ENCODE measurements at regions not wholly inside any gene's neighbourhood (a gene's known extent, or its start where the extent isn't known, plus 50 kb on each side); places are given as distances from the start of the nearest gene placed in this dataset.

- TF ChIP-seq, protein P1, sequence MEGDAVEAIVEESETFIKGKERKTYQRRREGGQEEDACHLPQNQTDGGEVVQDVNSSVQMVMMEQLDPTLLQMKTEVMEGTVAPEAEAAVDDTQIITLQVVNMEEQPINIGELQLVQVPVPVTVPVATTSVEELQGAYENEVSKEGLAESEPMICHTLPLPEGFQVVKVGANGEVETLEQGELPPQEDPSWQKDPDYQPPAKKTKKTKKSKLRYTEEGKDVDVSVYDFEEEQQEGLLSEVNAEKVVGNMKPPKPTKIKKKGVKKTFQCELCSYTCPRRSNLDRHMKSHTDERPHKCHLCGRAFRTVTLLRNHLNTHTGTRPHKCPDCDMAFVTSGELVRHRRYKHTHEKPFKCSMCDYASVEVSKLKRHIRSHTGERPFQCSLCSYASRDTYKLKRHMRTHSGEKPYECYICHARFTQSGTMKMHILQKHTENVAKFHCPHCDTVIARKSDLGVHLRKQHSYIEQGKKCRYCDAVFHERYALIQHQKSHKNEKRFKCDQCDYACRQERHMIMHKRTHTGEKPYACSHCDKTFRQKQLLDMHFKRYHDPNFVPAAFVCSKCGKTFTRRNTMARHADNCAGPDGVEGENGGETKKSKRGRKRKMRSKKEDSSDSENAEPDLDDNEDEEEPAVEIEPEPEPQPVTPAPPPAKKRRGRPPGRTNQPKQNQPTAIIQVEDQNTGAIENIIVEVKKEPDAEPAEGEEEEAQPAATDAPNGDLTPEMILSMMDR (IDR thresholded peaks at IDR 0.05): no peak
- TF ChIP-seq POLR2AphosphoS5 (IDR thresholded peaks at IDR 0.05; ENCODE audit: insufficient read depth in 1 of 2, low read depth in 1 of 2) (no peak), POLR2A (IDR thresholded peaks at IDR 0.05) (no peak)
These were observed 181.2 kb upstream of the CIBAR2 start for GRCh38 chr16:85293458-85293857.

All from vagina (tissue), 2 donors.